ENCODE measurements at regions not wholly inside any gene's neighbourhood (a gene's known extent, or its start where the extent isn't known, plus 50 kb on each side); places are given as distances from the start of the nearest gene placed in this dataset.

DNA sequence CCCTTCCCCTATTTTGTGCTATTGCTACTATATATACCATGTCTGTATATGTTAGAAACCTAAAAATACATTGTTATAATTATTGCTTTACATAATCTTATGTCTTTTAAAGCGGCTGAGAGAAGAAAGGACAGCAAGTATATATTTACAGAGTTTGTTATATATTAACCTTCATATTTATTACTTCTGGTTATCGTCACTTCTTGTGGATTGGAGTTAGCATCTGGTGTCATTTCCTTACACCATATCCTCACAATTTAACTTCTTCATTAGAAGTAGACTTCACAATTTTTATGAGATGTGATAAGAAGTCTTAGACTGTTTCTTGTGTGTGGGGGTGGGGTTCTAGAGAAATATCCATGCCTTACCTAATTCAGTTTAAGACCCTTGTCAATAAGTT lies 123.1 kb downstream of the ATXN3L start:
- no peak overlapping the region for H3K4me3 ChIP-seq (ENCODE audit: low read depth, low read length)
- H3K36me3 ChIP-seq (ENCODE audit: control insufficient read depth in 2 of 2, insufficient read depth in 1 of 2, low read length in 2 of 2) = no peaks in the 10 kb centered on the region
- peaks cover 19% of the 10 kb centered on the region for H3K4me1 ChIP-seq (ENCODE audit: control insufficient read depth, insufficient read depth, low read length)
- TF ChIP-seq ZNF211 (tag by site-specific recombination; IDR thresholded peaks at IDR 0.05; ENCODE audit: low read depth) (no peak), ZNF629 (tag by site-specific recombination; IDR thresholded peaks at IDR 0.05) (no peak), ZFHX2 (tag by site-specific recombination; conservative IDR thresholded peaks at IDR 0.05) (no peak), ZEB2 (tag by site-specific recombination; IDR thresholded peaks at IDR 0.05) (no peak), ZFP41 (tag by site-specific recombination; IDR thresholded peaks at IDR 0.05; ENCODE audit: borderline replicate concordance) (no peak), ZNF837 (tag by site-specific recombination; IDR thresholded peaks at IDR 0.05) (no peak), ZNF521 (tag by site-specific recombination; IDR thresholded peaks at IDR 0.05) (no peak)
- TF ChIP-seq, protein P1, sequence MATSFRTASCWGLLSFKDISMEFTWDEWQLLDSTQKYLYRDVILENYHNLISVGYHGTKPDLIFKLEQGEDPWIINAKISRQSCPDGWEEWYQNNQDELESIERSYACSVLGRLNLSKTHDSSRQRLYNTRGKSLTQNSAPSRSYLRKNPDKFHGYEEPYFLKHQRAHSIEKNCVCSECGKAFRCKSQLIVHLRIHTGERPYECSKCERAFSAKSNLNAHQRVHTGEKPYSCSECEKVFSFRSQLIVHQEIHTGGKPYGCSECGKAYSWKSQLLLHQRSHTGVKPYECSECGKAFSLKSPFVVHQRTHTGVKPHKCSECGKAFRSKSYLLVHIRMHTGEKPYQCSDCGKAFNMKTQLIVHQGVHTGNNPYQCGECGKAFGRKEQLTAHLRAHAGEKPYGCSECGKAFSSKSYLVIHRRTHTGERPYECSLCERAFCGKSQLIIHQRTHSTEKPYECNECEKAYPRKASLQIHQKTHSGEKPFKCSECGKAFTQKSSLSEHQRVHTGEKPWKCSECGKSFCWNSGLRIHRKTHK (tag by site-specific recombination; IDR thresholded peaks at IDR 0.05) = no peak
- no peaks in the 10 kb centered on the region for H3K9me3 ChIP-seq (ENCODE audit: control insufficient read depth, insufficient read depth, low read depth, low read length)
- ChIA-PET CTCF (no interaction called here), POLR2A (no interaction called here)
- H3K27ac ChIP-seq (ENCODE audit: extremely low read depth, low read depth, low read length) = no peak overlapping the region

DNA sequence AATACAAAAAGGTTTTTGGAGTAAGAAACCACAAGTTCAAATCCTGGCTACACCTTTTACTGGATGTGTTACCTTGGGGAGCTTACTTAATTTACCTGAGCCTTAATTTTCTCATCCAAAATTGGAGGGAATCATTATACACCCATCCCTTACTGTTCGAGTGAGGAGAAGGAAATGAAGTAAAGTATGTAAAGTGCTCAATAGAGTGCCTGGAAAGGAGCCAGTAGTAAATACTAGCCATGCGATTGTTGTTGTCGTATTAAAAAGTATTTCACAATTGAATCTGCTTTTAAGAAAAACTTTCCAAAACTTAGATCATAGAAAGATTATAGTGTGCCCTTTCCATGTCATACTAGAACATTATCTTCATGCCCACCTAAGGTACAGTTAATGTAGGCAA lies 124.5 kb downstream of the ATXN3L start:
- no peak overlapping the region for H3K27ac ChIP-seq (ENCODE audit: extremely low read depth, low read depth, low read length)
- ChIA-PET CTCF (interaction anchor here (0.6 to 2.3 kb wide), 2 partner anchors 104 to 248 kb away, joined by 3 to 15 read pairs; no protein-coding TSS in a partner anchor), POLR2A (interaction anchor here (0.6 kb wide), 1 partner anchor 29 kb away, joined by 4 read pairs; no protein-coding TSS in a partner anchor)

More for the DNA sequence above, 124.5 kb downstream of the ATXN3L start:
- Histone ChIP-seq H3K4me3 (ENCODE audit: low read depth, low read length) (no peak overlapping the region), H3K9me3 (ENCODE audit: control insufficient read depth, insufficient read depth, low read depth, low read length) (no peaks in the 10 kb centered on the region), H3K4me1 (ENCODE audit: control insufficient read depth, insufficient read depth, low read length) (peaks cover 25% of the 10 kb centered on the region), H3K36me3 (ENCODE audit: control insufficient read depth in 2 of 2, insufficient read depth in 1 of 2, low read length in 2 of 2) (no peaks in the 10 kb centered on the region)
- TF ChIP-seq ZNF169 (tag by site-specific recombination; IDR thresholded peaks at IDR 0.05) = no peak
- TF ChIP-seq ZNF140 (tag by site-specific recombination; IDR thresholded peaks at IDR 0.05) = no peak
- no peak for TF ChIP-seq FEZF1 (tag by site-specific recombination; IDR thresholded peaks at IDR 0.05)
- TF ChIP-seq, protein P2, sequence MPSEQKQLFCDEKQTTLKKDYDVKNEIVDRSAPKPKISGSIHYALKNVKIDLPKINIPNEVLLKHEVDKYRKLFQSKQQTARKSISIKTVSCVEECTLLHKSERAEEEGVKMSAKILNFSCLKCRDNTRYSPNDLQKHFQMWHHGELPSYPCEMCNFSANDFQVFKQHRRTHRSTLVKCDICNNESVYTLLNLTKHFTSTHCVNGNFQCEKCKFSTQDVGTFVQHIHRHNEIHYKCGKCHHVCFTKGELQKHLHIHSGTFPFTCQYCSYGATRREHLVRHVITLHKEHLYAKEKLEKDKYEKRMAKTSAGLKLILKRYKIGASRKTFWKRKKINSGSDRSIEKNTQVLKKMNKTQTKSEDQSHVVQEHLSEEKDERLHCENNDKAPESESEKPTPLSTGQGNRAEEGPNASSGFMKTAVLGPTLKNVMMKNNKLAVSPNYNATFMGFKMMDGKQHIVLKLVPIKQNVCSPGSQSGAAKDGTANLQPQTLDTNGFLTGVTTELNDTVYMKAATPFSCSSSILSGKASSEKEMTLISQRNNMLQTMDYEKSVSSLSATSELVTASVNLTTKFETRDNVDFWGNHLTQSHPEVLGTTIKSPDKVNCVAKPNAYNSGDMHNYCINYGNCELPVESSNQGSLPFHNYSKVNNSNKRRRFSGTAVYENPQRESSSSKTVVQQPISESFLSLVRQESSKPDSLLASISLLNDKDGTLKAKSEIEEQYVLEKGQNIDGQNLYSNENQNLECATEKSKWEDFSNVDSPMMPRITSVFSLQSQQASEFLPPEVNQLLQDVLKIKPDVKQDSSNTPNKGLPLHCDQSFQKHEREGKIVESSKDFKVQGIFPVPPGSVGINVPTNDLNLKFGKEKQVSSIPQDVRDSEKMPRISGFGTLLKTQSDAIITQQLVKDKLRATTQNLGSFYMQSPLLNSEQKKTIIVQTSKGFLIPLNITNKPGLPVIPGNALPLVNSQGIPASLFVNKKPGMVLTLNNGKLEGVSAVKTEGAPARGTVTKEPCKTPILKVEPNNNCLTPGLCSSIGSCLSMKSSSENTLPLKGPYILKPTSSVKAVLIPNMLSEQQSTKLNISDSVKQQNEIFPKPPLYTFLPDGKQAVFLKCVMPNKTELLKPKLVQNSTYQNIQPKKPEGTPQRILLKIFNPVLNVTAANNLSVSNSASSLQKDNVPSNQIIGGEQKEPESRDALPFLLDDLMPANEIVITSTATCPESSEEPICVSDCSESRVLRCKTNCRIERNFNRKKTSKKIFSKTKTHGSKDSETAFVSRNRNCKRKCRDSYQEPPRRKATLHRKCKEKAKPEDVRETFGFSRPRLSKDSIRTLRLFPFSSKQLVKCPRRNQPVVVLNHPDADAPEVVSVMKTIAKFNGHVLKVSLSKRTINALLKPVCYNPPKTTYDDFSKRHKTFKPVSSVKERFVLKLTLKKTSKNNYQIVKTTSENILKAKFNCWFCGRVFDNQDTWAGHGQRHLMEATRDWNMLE (tag by site-specific recombination; conservative IDR thresholded peaks at IDR 0.05; ENCODE audit: low read depth) = no peak
- TF ChIP-seq ZNF155 (tag by site-specific recombination; IDR thresholded peaks at IDR 0.05) = no peak
- no peak for TF ChIP-seq SP2 (tag by site-specific recombination; IDR thresholded peaks at IDR 0.05)
- no peak for TF ChIP-seq ZNF23 (tag by site-specific recombination; IDR thresholded peaks at IDR 0.05; ENCODE audit: borderline replicate concordance)
- no peak for TF ChIP-seq MZF1 (tag by site-specific recombination; IDR thresholded peaks at IDR 0.05; ENCODE audit: borderline replicate concordance)
- TF ChIP-seq, protein P3, sequence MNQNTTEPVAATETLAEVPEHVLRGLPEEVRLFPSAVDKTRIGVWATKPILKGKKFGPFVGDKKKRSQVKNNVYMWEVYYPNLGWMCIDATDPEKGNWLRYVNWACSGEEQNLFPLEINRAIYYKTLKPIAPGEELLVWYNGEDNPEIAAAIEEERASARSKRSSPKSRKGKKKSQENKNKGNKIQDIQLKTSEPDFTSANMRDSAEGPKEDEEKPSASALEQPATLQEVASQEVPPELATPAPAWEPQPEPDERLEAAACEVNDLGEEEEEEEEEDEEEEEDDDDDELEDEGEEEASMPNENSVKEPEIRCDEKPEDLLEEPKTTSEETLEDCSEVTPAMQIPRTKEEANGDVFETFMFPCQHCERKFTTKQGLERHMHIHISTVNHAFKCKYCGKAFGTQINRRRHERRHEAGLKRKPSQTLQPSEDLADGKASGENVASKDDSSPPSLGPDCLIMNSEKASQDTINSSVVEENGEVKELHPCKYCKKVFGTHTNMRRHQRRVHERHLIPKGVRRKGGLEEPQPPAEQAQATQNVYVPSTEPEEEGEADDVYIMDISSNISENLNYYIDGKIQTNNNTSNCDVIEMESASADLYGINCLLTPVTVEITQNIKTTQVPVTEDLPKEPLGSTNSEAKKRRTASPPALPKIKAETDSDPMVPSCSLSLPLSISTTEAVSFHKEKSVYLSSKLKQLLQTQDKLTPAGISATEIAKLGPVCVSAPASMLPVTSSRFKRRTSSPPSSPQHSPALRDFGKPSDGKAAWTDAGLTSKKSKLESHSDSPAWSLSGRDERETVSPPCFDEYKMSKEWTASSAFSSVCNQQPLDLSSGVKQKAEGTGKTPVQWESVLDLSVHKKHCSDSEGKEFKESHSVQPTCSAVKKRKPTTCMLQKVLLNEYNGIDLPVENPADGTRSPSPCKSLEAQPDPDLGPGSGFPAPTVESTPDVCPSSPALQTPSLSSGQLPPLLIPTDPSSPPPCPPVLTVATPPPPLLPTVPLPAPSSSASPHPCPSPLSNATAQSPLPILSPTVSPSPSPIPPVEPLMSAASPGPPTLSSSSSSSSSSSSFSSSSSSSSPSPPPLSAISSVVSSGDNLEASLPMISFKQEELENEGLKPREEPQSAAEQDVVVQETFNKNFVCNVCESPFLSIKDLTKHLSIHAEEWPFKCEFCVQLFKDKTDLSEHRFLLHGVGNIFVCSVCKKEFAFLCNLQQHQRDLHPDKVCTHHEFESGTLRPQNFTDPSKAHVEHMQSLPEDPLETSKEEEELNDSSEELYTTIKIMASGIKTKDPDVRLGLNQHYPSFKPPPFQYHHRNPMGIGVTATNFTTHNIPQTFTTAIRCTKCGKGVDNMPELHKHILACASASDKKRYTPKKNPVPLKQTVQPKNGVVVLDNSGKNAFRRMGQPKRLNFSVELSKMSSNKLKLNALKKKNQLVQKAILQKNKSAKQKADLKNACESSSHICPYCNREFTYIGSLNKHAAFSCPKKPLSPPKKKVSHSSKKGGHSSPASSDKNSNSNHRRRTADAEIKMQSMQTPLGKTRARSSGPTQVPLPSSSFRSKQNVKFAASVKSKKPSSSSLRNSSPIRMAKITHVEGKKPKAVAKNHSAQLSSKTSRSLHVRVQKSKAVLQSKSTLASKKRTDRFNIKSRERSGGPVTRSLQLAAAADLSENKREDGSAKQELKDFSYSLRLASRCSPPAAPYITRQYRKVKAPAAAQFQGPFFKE (tag by site-specific recombination; IDR thresholded peaks at IDR 0.05; ENCODE audit: borderline replicate concordance) = no peak
- no peak for TF ChIP-seq ZNF529 (tag by site-specific recombination; IDR thresholded peaks at IDR 0.05; ENCODE audit: insufficient replicate concordance)
- no peak for TF ChIP-seq ZIC2 (tag by site-specific recombination; IDR thresholded peaks at IDR 0.05)
- TF ChIP-seq, protein P4, sequence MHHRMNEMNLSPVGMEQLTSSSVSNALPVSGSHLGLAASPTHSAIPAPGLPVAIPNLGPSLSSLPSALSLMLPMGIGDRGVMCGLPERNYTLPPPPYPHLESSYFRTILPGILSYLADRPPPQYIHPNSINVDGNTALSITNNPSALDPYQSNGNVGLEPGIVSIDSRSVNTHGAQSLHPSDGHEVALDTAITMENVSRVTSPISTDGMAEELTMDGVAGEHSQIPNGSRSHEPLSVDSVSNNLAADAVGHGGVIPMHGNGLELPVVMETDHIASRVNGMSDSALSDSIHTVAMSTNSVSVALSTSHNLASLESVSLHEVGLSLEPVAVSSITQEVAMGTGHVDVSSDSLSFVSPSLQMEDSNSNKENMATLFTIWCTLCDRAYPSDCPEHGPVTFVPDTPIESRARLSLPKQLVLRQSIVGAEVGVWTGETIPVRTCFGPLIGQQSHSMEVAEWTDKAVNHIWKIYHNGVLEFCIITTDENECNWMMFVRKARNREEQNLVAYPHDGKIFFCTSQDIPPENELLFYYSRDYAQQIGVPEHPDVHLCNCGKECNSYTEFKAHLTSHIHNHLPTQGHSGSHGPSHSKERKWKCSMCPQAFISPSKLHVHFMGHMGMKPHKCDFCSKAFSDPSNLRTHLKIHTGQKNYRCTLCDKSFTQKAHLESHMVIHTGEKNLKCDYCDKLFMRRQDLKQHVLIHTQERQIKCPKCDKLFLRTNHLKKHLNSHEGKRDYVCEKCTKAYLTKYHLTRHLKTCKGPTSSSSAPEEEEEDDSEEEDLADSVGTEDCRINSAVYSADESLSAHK (tag by site-specific recombination; IDR thresholded peaks at IDR 0.05) = no peak
- TF ChIP-seq ZNF350 (tag by site-specific recombination; IDR thresholded peaks at IDR 0.05) = no peak
